SKM-1 (cell line): ENCODE measurements at regions not wholly inside any gene's neighbourhood (a gene's known extent, or its start where the extent isn't known, plus 50 kb on each side); places are given as distances from the start of the nearest gene placed in this dataset.
"Not testable (repeated sequence)": the region's sequence is repeated elsewhere in the genome, so short reads cannot be mapped to it uniquely, and the experiment has no call there.

ENCODE experiments used
- DNase-seq: peaks from one replicate; lab custom pipeline; 2025; ENCODE audit not compliant: unreplicated experiment; lab: John Stamatoyannopoulos, UW

- DNase-seq = no peak
These were observed 147.7 kb downstream of the COG6 start for GRCh38 chr13:39803156-39803555.

- DNase-seq = no peak
These were observed 148.4 kb downstream of the COG6 start for GRCh38 chr13:39803851-39804250.

GRCh38 chr13:39804332-39805210, 149.1 kb downstream of the COG6 start:
- DNase-seq = no peak

- DNase-seq = no peak
These were observed 154.0 kb downstream of the COG6 start for GRCh38 chr13:39809466-39809865.

GRCh38 chr13:39810091-39810877, 154.8 kb downstream of the COG6 start:
- no peak for DNase-seq

- DNase-seq = peak; percentile 39
These were observed 155.6 kb downstream of the COG6 start for GRCh38 chr13:39811051-39811450.

- no peak for DNase-seq
These were observed 156.2 kb downstream of the COG6 start for GRCh38 chr13:39811696-39812095.

GRCh38 chr13:39815345-39816111, 160.1 kb downstream of the COG6 start:
- DNase-seq = no peak

- no peak for DNase-seq
These were observed 161.5 kb downstream of the COG6 start for GRCh38 chr13:39816936-39817335.

- no peak for DNase-seq
These were observed 163.5 kb downstream of the COG6 start for GRCh38 chr13:39818953-39819352.

- no peak for DNase-seq
These were observed 165.1 kb downstream of the COG6 start for GRCh38 chr13:39820606-39821005.

GRCh38 chr13:39821977-39822376, 166.5 kb downstream of the COG6 start:
- DNase-seq = no peak

GRCh38 chr13:39822437-39822836, 167.0 kb downstream of the COG6 start:
- no peak for DNase-seq

- DNase-seq = no peak
These were observed 167.7 kb downstream of the COG6 start for GRCh38 chr13:39823063-39823713.

- no peak for DNase-seq
These were observed 170.4 kb downstream of the COG6 start for GRCh38 chr13:39825886-39826285.

GRCh38 chr13:39835253-39835652, 179.8 kb downstream of the COG6 start:
- no peak for DNase-seq

GRCh38 chr13:39836038-39836437, 180.6 kb downstream of the COG6 start:
- no peak for DNase-seq

GRCh38 chr13:39837866-39838265, 182.4 kb downstream of the COG6 start:
- DNase-seq = not testable (repeated sequence)

- no peak for DNase-seq
These were observed 184.7 kb downstream of the COG6 start for GRCh38 chr13:39840201-39840600.

- DNase-seq = no peak
These were observed 191.9 kb downstream of the COG6 start for GRCh38 chr13:39847336-39847735.

- no peak for DNase-seq
These were observed 199.8 kb downstream of the COG6 start for GRCh38 chr13:39855236-39855635.
